Chondrocyte (in vitro differentiated cells): ENCODE measurements at regions not wholly inside any gene's neighbourhood (a gene's known extent, or its start where the extent isn't known, plus 50 kb on each side); places are given as distances from the start of the nearest gene placed in this dataset.
"Not testable (repeated sequence)": the region's sequence is repeated elsewhere in the genome, so short reads cannot be mapped to it uniquely, and the experiment has no call there.

Experiments used
- DNase-seq: peaks from one replicate; pipeline ENCODE4 v3.0.0; 2021; ENCODE audit warnings: mixed read lengths, low spot score
- H3K27ac Mint-ChIP-seq: one replicate; pipeline ENCODE4 v1.8.0; 2021; ENCODE audit warnings: mild to moderate bottlenecking, moderate library complexity, mixed read lengths; ENCODE audit not compliant: unreplicated experiment
- H3K27me3 Mint-ChIP-seq: 2 replicates; pipeline ENCODE4 v1.8.0; 2021; ENCODE audit warnings: low read depth, mixed read lengths
- H3K36me3 Mint-ChIP-seq: 2 replicates; pipeline ENCODE4 v1.8.0; 2021; ENCODE audit warnings: low read depth, mixed read lengths
- H3K4me1 Mint-ChIP-seq: 2 replicates; pipeline ENCODE4 v1.8.0; 2021; ENCODE audit warnings: low read depth, mild to moderate bottlenecking, mixed read lengths
- H3K4me3 Mint-ChIP-seq: one replicate; pipeline ENCODE4 v1.8.0; 2021; ENCODE audit warnings: mild to moderate bottlenecking, moderate library complexity, mixed read lengths; ENCODE audit not compliant: unreplicated experiment
- H3K9me3 Mint-ChIP-seq: 2 replicates; pipeline ENCODE4 v1.8.0; 2021; ENCODE audit warnings: low read depth, mixed read lengths
- TF ChIP-seq, protein P1 (sequence below): fragments of 200-600 bp; sonication (generic); IDR thresholded peaks from 2 replicates; pipeline ENCODE4 v1.5.0; 2021; ENCODE audit warnings: antibody characterized with exemption, mild to moderate bottlenecking, moderate library complexity

- Mint-ChIP-seq H3K36me3 (no peaks in the 10 kb centered on the region), H3K4me1 (peaks cover 16% of the 10 kb centered on the region), H3K27ac (no peak overlapping the region), H3K27me3 (peaks cover 35% of the 10 kb centered on the region), H3K9me3 (no peaks in the 10 kb centered on the region), H3K4me3 (no peak overlapping the region)
- no peak for DNase-seq
- TF ChIP-seq, protein P1, sequence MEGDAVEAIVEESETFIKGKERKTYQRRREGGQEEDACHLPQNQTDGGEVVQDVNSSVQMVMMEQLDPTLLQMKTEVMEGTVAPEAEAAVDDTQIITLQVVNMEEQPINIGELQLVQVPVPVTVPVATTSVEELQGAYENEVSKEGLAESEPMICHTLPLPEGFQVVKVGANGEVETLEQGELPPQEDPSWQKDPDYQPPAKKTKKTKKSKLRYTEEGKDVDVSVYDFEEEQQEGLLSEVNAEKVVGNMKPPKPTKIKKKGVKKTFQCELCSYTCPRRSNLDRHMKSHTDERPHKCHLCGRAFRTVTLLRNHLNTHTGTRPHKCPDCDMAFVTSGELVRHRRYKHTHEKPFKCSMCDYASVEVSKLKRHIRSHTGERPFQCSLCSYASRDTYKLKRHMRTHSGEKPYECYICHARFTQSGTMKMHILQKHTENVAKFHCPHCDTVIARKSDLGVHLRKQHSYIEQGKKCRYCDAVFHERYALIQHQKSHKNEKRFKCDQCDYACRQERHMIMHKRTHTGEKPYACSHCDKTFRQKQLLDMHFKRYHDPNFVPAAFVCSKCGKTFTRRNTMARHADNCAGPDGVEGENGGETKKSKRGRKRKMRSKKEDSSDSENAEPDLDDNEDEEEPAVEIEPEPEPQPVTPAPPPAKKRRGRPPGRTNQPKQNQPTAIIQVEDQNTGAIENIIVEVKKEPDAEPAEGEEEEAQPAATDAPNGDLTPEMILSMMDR, result peak; percentile 88
Observed at GRCh38 chr7:142516038-142516501, 233.2 kb upstream of the PRSS1 start.

GRCh38 chr7:142514716-142515115 lies 234.6 kb upstream of the PRSS1 start:
- H3K4me1 Mint-ChIP-seq, result peaks cover 16% of the 10 kb centered on the region
- not testable (repeated sequence) for H3K36me3 Mint-ChIP-seq, DNase-seq, H3K9me3 Mint-ChIP-seq, H3K4me3 Mint-ChIP-seq
- peaks cover 37% of the 10 kb centered on the region for H3K27me3 Mint-ChIP-seq
- peak overlapping the region; percentile 23 for H3K27ac Mint-ChIP-seq

GRCh38 chr7:142513178-142513955 lies 235.9 kb upstream of the PRSS1 start:
- H3K27me3 Mint-ChIP-seq, result peaks cover 37% of the 10 kb centered on the region
- TF ChIP-seq, protein P1, result no peak
- H3K36me3 Mint-ChIP-seq, result no peaks in the 10 kb centered on the region
- no peak overlapping the region for H3K27ac Mint-ChIP-seq
- no peak for DNase-seq
- H3K4me3 Mint-ChIP-seq, result no peak overlapping the region
- H3K4me1 Mint-ChIP-seq, result peaks cover 16% of the 10 kb centered on the region
- H3K9me3 Mint-ChIP-seq, result no peaks in the 10 kb centered on the region

DNA sequence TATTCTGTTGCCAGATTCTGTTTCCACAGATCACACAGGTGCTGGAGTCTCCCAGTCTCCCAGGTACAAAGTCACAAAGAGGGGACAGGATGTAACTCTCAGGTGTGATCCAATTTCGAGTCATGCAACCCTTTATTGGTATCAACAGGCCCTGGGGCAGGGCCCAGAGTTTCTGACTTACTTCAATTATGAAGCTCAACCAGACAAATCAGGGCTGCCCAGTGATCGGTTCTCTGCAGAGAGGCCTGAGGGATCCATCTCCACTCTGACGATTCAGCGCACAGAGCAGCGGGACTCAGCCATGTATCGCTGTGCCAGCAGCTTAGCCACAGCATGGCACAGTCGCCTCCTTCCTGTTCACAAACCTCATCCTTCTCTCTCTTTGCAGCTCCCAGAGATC lies 237.5 kb upstream of the PRSS1 start:
- no peaks in the 10 kb centered on the region for H3K9me3 Mint-ChIP-seq
- peaks cover 39% of the 10 kb centered on the region for H3K27me3 Mint-ChIP-seq
- DNase-seq, result no peak
- TF ChIP-seq, protein P1, result no peak
- H3K27ac Mint-ChIP-seq, result no peak overlapping the region
- H3K4me1 Mint-ChIP-seq, result peaks cover 16% of the 10 kb centered on the region
- H3K4me3 Mint-ChIP-seq, result no peak overlapping the region
- no peaks in the 10 kb centered on the region for H3K36me3 Mint-ChIP-seq

- TF ChIP-seq, protein P1, result no peak
- DNase-seq, result no peak
Observed at GRCh38 chr7:142511374-142511773, 237.9 kb upstream of the PRSS1 start.

GRCh38 chr7:142509235-142509634 lies 240.0 kb upstream of the PRSS1 start:
- H3K27ac Mint-ChIP-seq, H3K4me3 Mint-ChIP-seq, H3K4me1 Mint-ChIP-seq, H3K9me3 Mint-ChIP-seq, DNase-seq, H3K36me3 Mint-ChIP-seq: not testable (repeated sequence)
- peaks cover 57% of the 10 kb centered on the region for H3K27me3 Mint-ChIP-seq

More at GRCh38 chr7:142511374-142511773, 237.9 kb upstream of the PRSS1 start:
- H3K27me3 Mint-ChIP-seq, result peaks cover 43% of the 10 kb centered on the region
- peaks cover 16% of the 10 kb centered on the region for H3K4me1 Mint-ChIP-seq
- no peaks in the 10 kb centered on the region for H3K9me3 Mint-ChIP-seq
- no peak overlapping the region for H3K27ac Mint-ChIP-seq
- H3K36me3 Mint-ChIP-seq, result no peaks in the 10 kb centered on the region
- H3K4me3 Mint-ChIP-seq, result no peak overlapping the region
